Right lobe of liver (tissue), 6 donors: ENCODE measurements at regions not wholly inside any gene's neighbourhood (a gene's known extent, or its start where the extent isn't known, plus 50 kb on each side); places are given as distances from the start of the nearest gene placed in this dataset.

Experiments used
- ATAC-seq, 4 donors: fragments of 200-7000 bp; cut with Tn5 transposase; one replicate each; pipeline ENCODE4 v1.9.1; 2020; ENCODE audit warnings: mild to moderate bottlenecking in 4 of 4, moderate library complexity in 4 of 4
- DNase-seq, 3 donors: peaks; one replicate each; pipeline ENCODE4 v3.0.0-alpha.2; 2020
- H3K27ac ChIP-seq, 3 donors: fragments of 200-600 bp; one replicate each; pipeline ENCODE4 v1.8.0; 2022
- H3K27me3 ChIP-seq, 2 donors: fragments of 200-600 bp; one replicate each; pipeline ENCODE4 v1.8.0; 2022
- H3K36me3 ChIP-seq, 4 donors: fragments of 200-600 bp; sonication (generic) in 1 of 4; one replicate each; pipeline versions ENCODE4 v1.5.1 to v1.8.0; 2017 to 2022; ENCODE audit warnings: control low read depth in 1 of 4
- H3K4me1 ChIP-seq, 4 donors: fragments of 200-600 bp; sonication (generic) in 1 of 4; one replicate each; pipeline versions ENCODE4 v1.5.1 to v1.8.0; 2017 to 2022; ENCODE audit warnings: control low read depth in 1 of 4
- H3K4me3 ChIP-seq, 3 donors: fragments of 200-600 bp; one replicate each; pipeline ENCODE4 v1.8.0; 2022
- H3K9me3 ChIP-seq, 4 donors: fragments of 200-600 bp; sonication (generic) in 1 of 4; one replicate each; pipeline versions ENCODE4 v1.5.1 to v1.8.0; 2017 to 2022; ENCODE audit warnings: control low read depth in 1 of 4
- CTCF ChIP-seq, 4 donors: fragments of 200-600 bp in 3 of 4; fragments of 450-650 bp in 1 of 4; IDR thresholded peaks; one replicate each; pipeline versions ENCODE4 v1.5.1 to v1.8.0; 2016 to 2022; ENCODE audit warnings: antibody characterized with exemption in 4 of 4, mild to moderate bottlenecking in 2 of 4
- POLR2A ChIP-seq: fragments of 450-650 bp; IDR thresholded peaks from one replicate; pipeline ENCODE4 v1.6.1; 2017; ENCODE audit warnings: antibody characterized with exemption, mild to moderate bottlenecking
- WGBS: methylation state at CpG from one replicate; pipeline ENCODE4 v1.1.6; 2018; ENCODE audit warnings: low coverage, low lambda C conversion rate; ENCODE audit not compliant: insufficient coverage; ENCODE audit errors: missing lambda C conversion rate; 5-methylcytosine and 5-hydroxymethylcytosine counted together
- intact Hi-C, 2 donors: fragments of 100-400 bp; cut with DNase I; formaldehyde crosslinking; loops; one replicate each; pipeline versions ENCODE4 v1.11.2 to v1.14.1; 2022
- donor health status: DM: no; HTN: yes; CAD: no.
- donor health status: DM: no; HTN: no; CAD: no.
- donor health status: DM: no; HTN: no; CAD: no.
- donor health status: DM: no; HTN: yes; CAD: no.
- donor health status: DM: no; HTN: yes; CAD: no.

- ATAC-seq, result no peak
- H3K36me3 ChIP-seq, result no peaks in the 10 kb centered on the region
- H3K27ac ChIP-seq, result no peak overlapping the region
- no peaks in the 10 kb centered on the region for H3K27me3 ChIP-seq
- no peaks in the 10 kb centered on the region for H3K9me3 ChIP-seq
- no peak overlapping the region for H3K4me3 ChIP-seq
- TF ChIP-seq POLR2A (no peak), CTCF (IDR thresholded peaks at IDR 0.05) (no peak)
- intact Hi-C loops, result no loop called here
- H3K4me1 ChIP-seq, result no peaks in the 10 kb centered on the region
- no peak for DNase-seq
- WGBS, result 25% methylated on average over 1 of the region's 6 CpGs
These were observed 340.2 kb downstream of the PTPRU start for GRCh38 chr1:29576510-29576909.

GRCh38 chr1:29575826-29576225 is 339.5 kb downstream of the PTPRU start:
- intact Hi-C loops, result no loop called here
- TF ChIP-seq POLR2A (no peak), CTCF (IDR thresholded peaks at IDR 0.05) (no peak)
- Histone ChIP-seq H3K4me1 (no peaks in the 10 kb centered on the region), H3K27me3 (no peaks in the 10 kb centered on the region), H3K36me3 (no peaks in the 10 kb centered on the region), H3K27ac (no peak overlapping the region), H3K9me3 (no peaks in the 10 kb centered on the region), H3K4me3 (no peak overlapping the region)
- no peak for ATAC-seq
- DNase-seq, result no peak

GRCh38 chr1:29575277-29575676 is 339.0 kb downstream of the PTPRU start:
- WGBS, result 51% methylated on average over 5 of the region's 6 CpGs
- Histone ChIP-seq H3K27me3 (no peaks in the 10 kb centered on the region), H3K4me1 (no peaks in the 10 kb centered on the region), H3K4me3 (no peak overlapping the region), H3K36me3 (no peaks in the 10 kb centered on the region), H3K9me3 (no peaks in the 10 kb centered on the region), H3K27ac (no peak overlapping the region)
- intact Hi-C loops, result no loop called here
- no peak for TF ChIP-seq POLR2A
- TF ChIP-seq CTCF (IDR thresholded peaks at IDR 0.05), result no peak
- DNase-seq (no peak), ATAC-seq (no peak)

GRCh38 chr1:29574871-29575270 is 338.5 kb downstream of the PTPRU start:
- 100% methylated on average over 1 of the region's 2 CpGs for WGBS
- H3K9me3 ChIP-seq, result no peaks in the 10 kb centered on the region
- no peak overlapping the region for H3K4me3 ChIP-seq
- TF ChIP-seq POLR2A (no peak), CTCF (IDR thresholded peaks at IDR 0.05) (no peak)
- H3K4me1 ChIP-seq, result no peaks in the 10 kb centered on the region
- no peaks in the 10 kb centered on the region for H3K36me3 ChIP-seq
- no peak overlapping the region for H3K27ac ChIP-seq
- no peaks in the 10 kb centered on the region for H3K27me3 ChIP-seq
- ATAC-seq, result no peak
- intact Hi-C loops, result no loop called here
- no peak for DNase-seq

GRCh38 chr1:29569971-29570634 is 333.8 kb downstream of the PTPRU start:
- Histone ChIP-seq H3K27me3 (no peaks in the 10 kb centered on the region), H3K4me1 (no peaks in the 10 kb centered on the region), H3K9me3 (no peaks in the 10 kb centered on the region), H3K4me3 (no peak overlapping the region), H3K36me3 (no peaks in the 10 kb centered on the region), H3K27ac (no peak overlapping the region)
- ATAC-seq, result peak in 1 of 4 donors; percentile 91
- TF ChIP-seq CTCF (IDR thresholded peaks at IDR 0.05) (no peak), POLR2A (no peak)
- DNase-seq, result peak in 1 of 3 donors; percentile 45
- intact Hi-C loops, result no loop called here
- WGBS, result 45% methylated on average over 2 of the region's 5 CpGs
